ENCODE measurements at regions not wholly inside any gene's neighbourhood (a gene's known extent, or its start where the extent isn't known, plus 50 kb on each side); places are given as distances from the start of the nearest gene placed in this dataset.

- TF ChIP-seq CTCF (IDR thresholded peaks at IDR 0.05): peak; percentile 96
Observed at GRCh38 chr7:22559829-22560489, 60.0 kb upstream of the STEAP1B start.

GRCh38 chr7:22557167-22557566 is 57.2 kb upstream of the STEAP1B start:
- no peak for TF ChIP-seq CTCF (IDR thresholded peaks at IDR 0.05)

GRCh38 chr7:22555476-22555875 is 55.5 kb upstream of the STEAP1B start:
- no peak for TF ChIP-seq CTCF (IDR thresholded peaks at IDR 0.05)

GRCh38 chr7:22554184-22554583 is 54.2 kb upstream of the STEAP1B start:
- TF ChIP-seq CTCF (IDR thresholded peaks at IDR 0.05): no peak

- TF ChIP-seq CTCF (IDR thresholded peaks at IDR 0.05): no peak
Observed at GRCh38 chr7:22551768-22552513, 52.0 kb upstream of the STEAP1B start.

- TF ChIP-seq CTCF (IDR thresholded peaks at IDR 0.05): no peak; the same call in 1 of the 2 replicates
Observed at GRCh38 chr7:22550514-22551030, 50.6 kb upstream of the STEAP1B start.

GRCh38 chr7:22549667-22550513 is 49.9 kb upstream of the STEAP1B start:
- TF ChIP-seq CTCF (IDR thresholded peaks at IDR 0.05): peak; percentile 51

All from LNCAP (cell line).